HUES6 (cell line): ENCODE measurements at regions not wholly inside any gene's neighbourhood (a gene's known extent, or its start where the extent isn't known, plus 50 kb on each side); places are given as distances from the start of the nearest gene placed in this dataset.

ENCODE experiments used
- H3K27ac ChIP-seq: 2 replicates; pipeline ENCODE4 v1.7.0; 2013; ENCODE audit warnings: low read depth, mild to moderate bottlenecking, low read length, inconsistent platforms
- H3K27me3 ChIP-seq: 2 replicates; pipeline ENCODE4 v1.6.1; 2013; ENCODE audit warnings: low read length; ENCODE audit not compliant: control insufficient read depth, insufficient read depth
- H3K36me3 ChIP-seq: 2 replicates; pipeline ENCODE4 v1.6.1; 2013; ENCODE audit warnings: low read length; ENCODE audit not compliant: control insufficient read depth, insufficient read depth
- H3K4me1 ChIP-seq: 2 replicates; pipeline ENCODE4 v1.6.1; 2013; ENCODE audit warnings: low read length; ENCODE audit not compliant: control insufficient read depth, insufficient read depth
- H3K4me3 ChIP-seq: 2 replicates; pipeline ENCODE4 v1.5.1; 2013; ENCODE audit warnings: low read depth, low read length
- H3K9ac ChIP-seq: one replicate; pipeline ENCODE4 v1.6.1; 2013; ENCODE audit warnings: mild to moderate bottlenecking, low read length
- H3K9me3 ChIP-seq: 2 replicates; pipeline ENCODE4 v1.6.1; 2013; ENCODE audit warnings: low read depth, low read length; ENCODE audit not compliant: control insufficient read depth, insufficient read depth

GRCh38 chr1:231093156-231093922 lies 53.3 kb upstream of the FAM89A start:
- Histone ChIP-seq H3K27ac (no peak overlapping the region), H3K4me3 (no peak overlapping the region), H3K9ac (no peak overlapping the region), H3K9me3 (no peaks in the 10 kb centered on the region), H3K27me3 (peaks cover 46% of the 10 kb centered on the region), H3K36me3 (no peaks in the 10 kb centered on the region), H3K4me1 (no peaks in the 10 kb centered on the region; the same call in 1 of the 2 replicates)

- peaks cover 45% of the 10 kb centered on the region for H3K27me3 ChIP-seq
- H3K27ac ChIP-seq = no peak overlapping the region
- H3K9me3 ChIP-seq = no peaks in the 10 kb centered on the region
Observed at GRCh38 chr1:231092380-231092779, 52.3 kb upstream of the FAM89A start.

DNA sequence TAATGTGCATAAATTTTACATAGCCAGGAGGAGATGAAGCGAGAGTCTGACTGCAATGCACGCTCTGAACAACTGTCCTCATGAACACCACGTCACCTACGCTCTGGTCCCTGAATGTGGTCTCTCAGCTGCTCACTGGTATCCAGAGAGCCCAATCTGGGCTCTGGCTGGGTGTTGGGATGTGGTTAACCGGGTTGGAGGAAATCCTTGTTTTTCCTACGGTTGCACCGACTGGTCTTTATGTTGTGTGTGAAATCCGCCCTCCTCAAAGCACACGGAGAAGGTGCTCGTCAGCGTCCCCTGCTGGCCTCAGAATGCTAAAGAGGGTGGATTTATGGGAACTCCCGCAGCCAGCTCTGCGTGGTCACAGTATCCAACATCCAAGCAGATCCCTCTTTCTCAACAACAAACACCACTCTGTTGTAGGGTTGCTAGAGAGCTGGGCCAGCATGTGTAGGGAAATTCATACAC lies 51.8 kb upstream of the FAM89A start:
- Histone ChIP-seq H3K27ac (no peak overlapping the region), H3K36me3 (no peaks in the 10 kb centered on the region), H3K9ac (no peak overlapping the region), H3K27me3 (peaks cover 45% of the 10 kb centered on the region), H3K4me3 (no peak overlapping the region), H3K4me1 (no peaks in the 10 kb centered on the region; the same call in 1 of the 2 replicates), H3K9me3 (no peaks in the 10 kb centered on the region)

More at GRCh38 chr1:231092380-231092779, 52.3 kb upstream of the FAM89A start:
- no peaks in the 10 kb centered on the region; the same call in 1 of the 2 replicates for H3K4me1 ChIP-seq
- no peak overlapping the region for H3K9ac ChIP-seq
- no peaks in the 10 kb centered on the region for H3K36me3 ChIP-seq
- H3K4me3 ChIP-seq = no peak overlapping the region

DNA sequence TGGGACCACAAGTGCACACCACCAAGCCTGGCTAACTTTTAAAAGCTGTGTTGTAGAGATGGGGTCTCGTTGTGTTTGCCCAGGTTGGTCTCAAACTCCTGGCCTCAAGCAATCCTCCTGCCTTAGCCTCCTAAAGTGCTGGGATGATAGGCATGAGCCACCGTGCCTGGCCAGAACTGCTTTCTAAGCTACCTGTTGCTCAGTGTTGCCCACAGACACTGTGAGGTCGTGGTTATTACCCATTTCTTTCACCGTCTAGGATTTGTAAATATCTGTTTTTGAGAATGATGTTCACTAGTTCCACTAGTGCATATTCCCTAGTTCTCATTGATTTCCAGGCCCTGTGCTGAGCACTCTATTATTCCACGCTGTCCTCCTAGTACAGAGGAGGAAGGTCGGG lies 51.4 kb upstream of the FAM89A start:
- no peak overlapping the region for H3K4me3 ChIP-seq
- H3K27me3 ChIP-seq = peaks cover 41% of the 10 kb centered on the region
- no peak overlapping the region for H3K9ac ChIP-seq
- H3K36me3 ChIP-seq = no peaks in the 10 kb centered on the region
- H3K4me1 ChIP-seq = no peaks in the 10 kb centered on the region; the same call in 1 of the 2 replicates
- no peaks in the 10 kb centered on the region for H3K9me3 ChIP-seq
- H3K27ac ChIP-seq = no peak overlapping the region
